SJCRH30 (cell line): ENCODE measurements at regions not wholly inside any gene's neighbourhood (a gene's known extent, or its start where the extent isn't known, plus 50 kb on each side); places are given as distances from the start of the nearest gene placed in this dataset.
"Not testable (repeated sequence)": the region's sequence is repeated elsewhere in the genome, so short reads cannot be mapped to it uniquely, and the experiment has no call there.

Experiments used
- DNase-seq, 2 experiments: peaks; one replicate each; pipeline ENCODE4 v3.0.0-alpha.2; 2015 to 2020
- H3K27ac ChIP-seq: fragments of 250-450 bp; sonication (Bioruptor Pico); 2 replicates; pipeline ENCODE4 v1.5.1; 2020; ENCODE audit warnings: mild to moderate bottlenecking, moderate library complexity
- H3K27me3 ChIP-seq: fragments of 250-450 bp; sonication (Bioruptor Pico); 2 replicates; pipeline ENCODE4 v1.5.1; 2020; ENCODE audit warnings: mild to moderate bottlenecking, moderate library complexity
- H3K36me3 ChIP-seq: fragments of 250-450 bp; sonication (Bioruptor Pico); 2 replicates; pipeline ENCODE4 v1.5.1; 2020; ENCODE audit warnings: mild to moderate bottlenecking, moderate library complexity
- H3K4me1 ChIP-seq: fragments of 250-450 bp; sonication (Bioruptor Pico); 2 replicates; pipeline ENCODE4 v1.5.1; 2020; ENCODE audit warnings: mild to moderate bottlenecking, moderate library complexity
- H3K4me3 ChIP-seq: fragments of 250-450 bp; sonication (Bioruptor Pico); 2 replicates; pipeline ENCODE4 v1.5.1; 2020; ENCODE audit warnings: mild to moderate bottlenecking, moderate library complexity
- H3K9me3 ChIP-seq: fragments of 250-450 bp; sonication (Bioruptor Pico); replicated peaks from 2 replicates; pipeline ENCODE4 v1.5.1; 2020; ENCODE audit warnings: mild to moderate bottlenecking, moderate library complexity

DNA sequence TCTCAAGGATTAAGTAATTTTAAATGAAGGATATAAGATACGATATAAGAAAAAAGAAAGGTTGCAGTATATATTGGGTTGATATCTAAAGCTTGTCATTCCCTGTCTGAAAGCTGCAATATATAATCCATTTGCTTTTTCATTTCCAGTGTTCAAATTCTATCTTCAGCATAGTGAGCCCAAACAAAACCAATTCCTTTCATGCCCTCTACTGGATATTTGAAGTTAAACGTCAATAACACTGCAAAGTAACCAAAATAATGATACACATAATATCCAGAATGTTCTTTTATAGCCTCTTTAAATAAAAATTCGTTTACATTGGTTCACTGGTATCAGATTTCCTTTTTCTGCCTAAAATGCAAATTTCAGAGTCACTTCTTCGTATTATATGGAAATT is 64.5 kb upstream of the DAAM1 start:
- Histone ChIP-seq H3K4me3 (no peak overlapping the region), H3K27me3 (no peaks in the 10 kb centered on the region), H3K27ac (no peak overlapping the region), H3K36me3 (no peaks in the 10 kb centered on the region), H3K9me3 (no peaks in the 10 kb centered on the region), H3K4me1 (peaks cover 7% of the 10 kb centered on the region; the same call in 1 of the 2 replicates)
- peak in 1 of 2 experiments; percentile 55 for DNase-seq

DNA sequence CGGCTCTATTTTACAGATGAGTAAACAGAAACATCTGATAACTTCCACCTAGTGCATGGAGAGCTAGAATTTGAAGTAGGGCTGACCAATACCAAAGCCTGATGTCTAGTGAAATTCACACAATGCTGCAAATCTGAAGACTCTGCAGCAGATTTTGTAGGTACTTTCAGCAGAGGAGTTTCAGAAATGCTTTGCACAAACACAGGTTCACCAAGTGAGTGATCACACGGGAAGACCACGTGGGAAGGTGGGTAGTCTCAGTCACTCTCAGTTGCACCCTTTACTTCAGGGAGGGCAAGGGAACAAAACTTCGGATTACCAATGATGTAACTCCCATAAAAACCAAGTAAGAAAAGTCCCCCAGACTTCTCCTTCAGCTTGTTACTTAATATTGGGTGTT is 63.3 kb upstream of the DAAM1 start:
- no peaks in the 10 kb centered on the region for H3K9me3 ChIP-seq
- H3K27me3 ChIP-seq, result no peaks in the 10 kb centered on the region
- no peaks in the 10 kb centered on the region for H3K36me3 ChIP-seq
- no peak for DNase-seq
- no peak overlapping the region for H3K27ac ChIP-seq
- H3K4me1 ChIP-seq, result peaks cover 7% of the 10 kb centered on the region; the same call in 1 of the 2 replicates
- H3K4me3 ChIP-seq, result no peak overlapping the region

DNA sequence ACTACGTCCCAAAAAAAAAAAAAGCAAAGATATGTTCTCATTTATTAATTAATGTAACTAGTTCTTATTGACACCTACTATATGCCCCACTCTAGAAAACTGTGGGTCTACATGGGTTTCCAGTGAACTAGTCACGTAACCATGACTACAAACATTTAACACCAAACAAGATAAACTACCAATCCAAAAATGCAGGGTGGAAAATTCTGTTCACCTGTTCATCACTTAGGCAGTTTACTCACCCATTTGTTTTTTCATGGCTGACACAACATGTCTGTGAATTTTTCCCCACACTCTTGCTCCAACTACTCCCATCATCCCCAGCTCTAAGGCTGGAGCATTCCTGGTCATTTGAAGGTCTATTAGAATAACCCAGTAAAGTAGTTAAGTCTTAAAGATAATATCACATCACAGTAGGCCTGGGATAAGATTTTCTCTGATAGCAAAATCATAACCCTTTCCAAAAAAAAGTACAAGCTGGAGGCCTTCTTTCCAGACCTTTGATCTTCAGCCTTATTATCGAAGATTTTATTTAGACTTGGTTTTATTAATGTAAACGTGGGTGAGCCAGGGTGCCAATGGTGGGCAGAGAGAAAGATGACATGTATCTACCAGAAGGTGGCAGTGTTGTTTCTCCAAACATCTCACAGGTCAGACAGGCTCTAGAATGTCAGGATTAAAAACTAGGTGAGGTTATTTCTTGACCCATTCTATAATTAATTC is 61.6 kb upstream of the DAAM1 start:
- DNase-seq, result peak; percentile 22 to 75
- Histone ChIP-seq H3K4me1 (peaks cover 10% of the 10 kb centered on the region), H3K27ac (no peak overlapping the region), H3K36me3 (no peaks in the 10 kb centered on the region), H3K9me3 (no peaks in the 10 kb centered on the region), H3K27me3 (no peaks in the 10 kb centered on the region), H3K4me3 (no peak overlapping the region)

DNA sequence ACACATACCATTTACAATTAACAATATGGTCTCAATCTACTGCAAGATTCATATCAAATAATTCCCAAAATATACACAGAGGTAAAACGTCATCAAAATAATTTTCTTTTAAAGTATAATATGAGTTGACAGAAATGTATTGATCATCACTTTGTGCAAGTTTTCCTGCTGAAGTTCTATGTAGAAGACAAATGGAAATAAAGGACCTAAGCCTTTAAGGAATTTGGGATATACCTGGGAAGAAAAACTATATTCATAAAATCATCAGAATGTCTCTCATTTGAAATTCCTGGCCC is 61.1 kb upstream of the DAAM1 start:
- peaks cover 15% of the 10 kb centered on the region for H3K4me1 ChIP-seq
- H3K9me3 ChIP-seq, result no peaks in the 10 kb centered on the region
- no peak overlapping the region for H3K27ac ChIP-seq
- no peaks in the 10 kb centered on the region for H3K27me3 ChIP-seq
- H3K4me3 ChIP-seq, result no peak overlapping the region
- no peaks in the 10 kb centered on the region for H3K36me3 ChIP-seq
- no peak for DNase-seq

DNA sequence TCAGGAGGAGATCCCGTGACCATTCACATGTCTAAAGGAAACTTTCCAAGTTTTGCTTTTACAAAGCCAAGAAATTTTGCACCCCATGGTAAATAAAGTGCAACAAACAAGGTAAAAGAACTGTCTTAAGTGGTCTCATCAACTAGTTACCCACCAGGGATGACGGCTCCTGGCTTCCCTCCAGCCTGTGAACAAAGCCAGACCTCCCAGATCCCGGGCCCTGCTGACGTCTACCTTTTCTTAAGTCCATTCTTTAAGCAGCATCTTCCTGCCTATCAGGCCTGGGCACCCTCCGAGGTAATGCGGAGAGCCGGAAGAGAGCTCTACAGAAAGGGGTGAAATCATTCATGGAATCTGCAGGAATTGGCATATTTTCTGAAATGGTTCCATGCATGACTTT is 58.0 kb upstream of the DAAM1 start:
- Histone ChIP-seq H3K27ac (no peak overlapping the region), H3K27me3 (no peaks in the 10 kb centered on the region), H3K9me3 (no peaks in the 10 kb centered on the region), H3K36me3 (no peaks in the 10 kb centered on the region), H3K4me1 (peaks cover 16% of the 10 kb centered on the region), H3K4me3 (no peak overlapping the region)
- DNase-seq, result no peak

DNA sequence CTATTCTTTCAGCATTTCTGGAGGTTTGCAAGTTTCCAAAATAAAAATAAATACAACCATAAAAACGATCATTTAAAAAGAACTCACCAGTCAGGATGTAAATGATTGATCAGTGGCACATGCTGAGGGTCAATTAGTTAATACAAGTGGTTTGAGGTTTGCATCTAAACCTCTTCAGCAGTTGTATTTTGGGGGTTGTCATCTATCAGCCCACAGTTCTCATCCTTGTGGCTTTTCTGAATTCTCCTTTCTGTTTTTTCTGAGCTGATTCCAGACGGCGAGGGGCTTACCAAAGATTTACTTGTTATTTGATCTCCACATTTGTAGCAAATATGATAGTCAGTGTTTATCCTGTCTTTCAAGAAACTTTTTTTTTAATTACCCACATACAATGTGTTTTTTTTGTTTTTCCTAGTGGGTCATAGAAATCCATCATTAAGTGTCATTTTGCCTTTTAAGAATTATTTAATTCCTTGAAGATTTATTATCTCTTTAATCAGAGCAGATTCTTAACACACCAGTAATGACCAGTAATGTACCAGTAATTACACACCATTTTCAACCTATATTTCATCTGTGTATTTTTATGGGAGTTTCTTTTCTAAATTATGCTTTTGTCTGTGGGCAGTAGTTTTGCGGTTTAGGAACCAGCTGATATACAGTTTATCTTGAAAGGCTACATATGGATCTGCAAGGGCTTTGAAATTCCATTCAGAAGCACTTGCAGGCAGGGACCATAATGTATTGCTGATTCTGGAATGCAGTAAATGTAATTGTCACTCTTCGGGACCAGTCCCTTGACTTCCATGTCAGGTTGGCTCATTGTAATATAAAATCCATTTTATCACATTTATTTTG is 56.3 kb upstream of the DAAM1 start:
- Histone ChIP-seq H3K4me1 (peaks cover 12% of the 10 kb centered on the region), H3K27me3 (no peaks in the 10 kb centered on the region), H3K36me3 (no peaks in the 10 kb centered on the region), H3K4me3 (no peak overlapping the region), H3K9me3 (no peaks in the 10 kb centered on the region), H3K27ac (no peak overlapping the region)
- peak; percentile 31 to 69 for DNase-seq

DNA sequence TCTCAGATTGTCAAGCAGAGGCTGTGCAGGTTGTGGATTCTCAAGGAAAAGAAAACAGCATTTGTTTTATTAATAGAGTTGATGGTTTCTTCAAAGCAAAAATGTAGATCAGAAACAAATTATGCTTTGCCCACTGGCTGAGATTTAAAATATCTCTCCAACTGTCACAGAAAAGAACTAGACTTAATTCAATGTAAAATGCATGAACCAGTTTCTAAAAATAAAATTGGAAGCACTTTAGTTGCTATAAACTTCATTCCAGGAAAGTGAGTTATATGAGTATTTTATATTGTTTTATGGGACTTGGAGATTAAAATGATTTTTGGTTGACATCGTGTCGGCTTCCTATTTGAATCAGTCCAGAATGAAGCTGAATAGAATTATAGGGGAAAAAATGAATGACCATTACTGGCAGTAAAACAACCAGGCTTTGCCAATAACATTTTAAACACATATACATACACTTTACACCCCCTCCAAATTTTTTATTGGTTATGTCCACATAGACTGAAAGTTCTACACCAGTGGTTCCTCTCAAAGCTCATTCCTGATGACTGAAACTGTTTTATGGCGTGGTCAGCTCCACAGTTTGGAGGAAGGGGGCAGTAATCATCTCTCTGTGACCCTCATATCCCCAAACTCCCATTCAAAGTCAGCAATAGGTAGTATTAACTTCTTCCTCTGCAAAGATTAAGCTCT is 55.5 kb upstream of the DAAM1 start:
- H3K27ac ChIP-seq, result no peak overlapping the region
- no peaks in the 10 kb centered on the region for H3K36me3 ChIP-seq
- H3K4me1 ChIP-seq, result peaks cover 12% of the 10 kb centered on the region
- H3K9me3 ChIP-seq, result no peaks in the 10 kb centered on the region
- H3K4me3 ChIP-seq, result no peak overlapping the region
- no peaks in the 10 kb centered on the region for H3K27me3 ChIP-seq
- peak in 1 of 2 experiments; percentile 23 for DNase-seq

DNA sequence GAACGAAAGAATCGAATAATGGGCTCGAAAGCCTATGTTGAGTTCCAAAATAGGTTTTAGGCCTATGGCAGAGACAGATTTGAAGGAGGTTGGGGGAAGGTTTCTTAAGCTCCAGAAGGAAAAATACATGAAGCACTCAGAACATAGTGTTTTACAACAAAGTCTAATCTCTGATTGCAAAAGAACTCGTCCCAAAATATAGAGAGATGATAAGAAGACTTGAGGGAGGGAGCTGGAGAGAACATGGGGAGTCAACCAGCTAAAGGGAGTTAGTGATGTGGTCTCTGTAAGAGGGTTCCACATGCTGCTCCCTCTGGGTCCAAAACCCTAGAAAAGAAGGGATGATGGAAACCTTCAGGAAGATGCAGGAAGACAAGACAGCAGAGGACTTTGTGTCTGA is 54.8 kb upstream of the DAAM1 start:
- DNase-seq, result no peak
- H3K9me3 ChIP-seq, result no peaks in the 10 kb centered on the region
- no peaks in the 10 kb centered on the region for H3K36me3 ChIP-seq
- H3K4me1 ChIP-seq, result peaks cover 12% of the 10 kb centered on the region
- no peak overlapping the region for H3K4me3 ChIP-seq
- H3K27ac ChIP-seq, result no peak overlapping the region
- no peaks in the 10 kb centered on the region for H3K27me3 ChIP-seq

DNA sequence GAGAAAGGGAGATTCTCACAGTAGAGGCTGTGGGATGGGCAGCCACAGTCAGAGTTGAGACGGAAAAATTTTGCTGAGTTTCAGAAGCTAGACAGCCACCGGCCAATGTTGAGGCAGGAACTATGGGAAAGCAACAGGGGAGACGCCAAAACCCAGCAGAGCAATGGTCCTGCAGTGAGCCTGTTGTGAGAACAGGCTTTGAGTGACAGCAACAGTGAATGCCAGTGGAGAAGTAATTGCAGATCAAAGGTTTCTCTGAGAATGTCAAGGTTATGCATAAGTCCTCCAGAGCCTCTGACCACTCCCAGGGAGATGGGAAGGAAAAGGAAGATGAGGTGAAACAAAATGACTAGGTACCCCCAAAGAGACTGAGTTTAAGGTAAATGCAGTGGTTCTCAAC is 54.2 kb upstream of the DAAM1 start:
- Histone ChIP-seq H3K36me3 (no peaks in the 10 kb centered on the region), H3K27me3 (no peaks in the 10 kb centered on the region), H3K9me3 (no peaks in the 10 kb centered on the region), H3K27ac (no peak overlapping the region), H3K4me1 (peaks cover 12% of the 10 kb centered on the region), H3K4me3 (no peak overlapping the region)
- no peak for DNase-seq

DNA sequence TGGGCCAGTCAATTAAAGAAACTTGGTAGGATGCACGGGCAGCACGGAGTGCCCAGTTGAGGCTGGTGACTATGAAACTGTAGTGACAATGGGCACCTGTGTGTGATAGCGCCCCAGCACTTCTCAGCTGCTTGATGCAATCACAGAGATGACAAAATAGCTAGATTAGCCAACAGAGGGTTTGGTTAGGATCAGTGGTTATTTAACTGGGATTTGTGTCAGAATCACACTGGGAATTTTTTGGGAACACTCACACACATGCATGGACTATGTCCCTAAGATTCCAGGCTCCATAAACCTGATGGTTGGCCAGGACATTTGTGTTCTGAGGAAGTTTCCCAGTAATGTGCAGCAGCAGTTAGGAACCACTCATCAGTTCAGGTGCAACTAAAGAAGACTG is 51.2 kb upstream of the DAAM1 start:
- no peak overlapping the region for H3K27ac ChIP-seq
- H3K9me3 ChIP-seq, result no peaks in the 10 kb centered on the region
- no peak overlapping the region for H3K4me3 ChIP-seq
- H3K36me3 ChIP-seq, result no peaks in the 10 kb centered on the region
- DNase-seq, result no peak
- H3K27me3 ChIP-seq, result no peaks in the 10 kb centered on the region
- peaks cover 5% of the 10 kb centered on the region for H3K4me1 ChIP-seq

DNA sequence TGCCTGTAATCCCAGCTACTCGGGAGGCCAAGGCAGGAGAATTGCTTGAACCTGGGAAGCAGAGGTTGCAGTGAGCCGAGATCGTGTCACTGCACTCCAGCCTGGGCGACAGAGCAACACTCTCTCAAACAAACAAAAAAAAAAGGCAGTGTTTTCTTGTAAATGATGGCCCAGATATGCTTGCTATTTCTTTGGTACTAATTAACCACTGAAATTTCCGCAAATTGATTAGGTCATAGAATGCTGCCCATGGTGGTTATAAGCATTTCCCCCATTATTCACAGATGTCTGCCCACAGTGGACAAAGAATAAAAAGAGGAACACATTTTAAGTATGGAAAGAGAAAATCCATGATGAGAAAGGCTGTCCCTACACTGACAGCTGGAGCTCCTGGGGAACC is 49.9 kb upstream of the DAAM1 start:
- not testable (repeated sequence) for H3K4me1 ChIP-seq, H3K27ac ChIP-seq, DNase-seq, H3K36me3 ChIP-seq, H3K9me3 ChIP-seq, H3K4me3 ChIP-seq, H3K27me3 ChIP-seq
